Urinary bladder (tissue), 3 donors: ENCODE measurements at regions not wholly inside any gene's neighbourhood (a gene's known extent, or its start where the extent isn't known, plus 50 kb on each side); places are given as distances from the start of the nearest gene placed in this dataset.

Source experiments
- DNase-seq: peaks from one replicate; pipeline ENCODE4 v3.0.0-alpha.2; 2015; ENCODE audit errors: extremely low spot score
- H3K27ac ChIP-seq: one replicate; pipeline ENCODE4 v1.5.1; 2013; ENCODE audit warnings: low read depth, mild to moderate bottlenecking, moderate library complexity
- H3K36me3 ChIP-seq: one replicate; pipeline ENCODE4 v1.6.1; 2013; ENCODE audit warnings: mild to moderate bottlenecking, moderate library complexity; ENCODE audit not compliant: insufficient read depth
- H3K4me1 ChIP-seq: one replicate; pipeline ENCODE4 v1.6.1; 2013; ENCODE audit warnings: mild to moderate bottlenecking, moderate library complexity; ENCODE audit not compliant: insufficient read depth
- H3K4me3 ChIP-seq: one replicate; pipeline ENCODE4 v1.5.1; 2013; ENCODE audit warnings: low read depth, low read length
- WGBS: extraction: QIAGEN DNeasy Blood & Tissue Kit; methylation state at CpG from one replicate; pipeline ENCODE4 v1.1.7; 2013; 5-methylcytosine and 5-hydroxymethylcytosine counted together
- donor health status: healthy with polysubstance abuse.
- donor health status: healthy.

GRCh38 chr2:66281980-66282379 is 152.9 kb upstream of the MEIS1 start:
- Histone ChIP-seq H3K27ac (no peak overlapping the region), H3K36me3 (no peaks in the 10 kb centered on the region), H3K4me3 (no peak overlapping the region), H3K4me1 (no peaks in the 10 kb centered on the region)
- DNase-seq: no peak

DNA sequence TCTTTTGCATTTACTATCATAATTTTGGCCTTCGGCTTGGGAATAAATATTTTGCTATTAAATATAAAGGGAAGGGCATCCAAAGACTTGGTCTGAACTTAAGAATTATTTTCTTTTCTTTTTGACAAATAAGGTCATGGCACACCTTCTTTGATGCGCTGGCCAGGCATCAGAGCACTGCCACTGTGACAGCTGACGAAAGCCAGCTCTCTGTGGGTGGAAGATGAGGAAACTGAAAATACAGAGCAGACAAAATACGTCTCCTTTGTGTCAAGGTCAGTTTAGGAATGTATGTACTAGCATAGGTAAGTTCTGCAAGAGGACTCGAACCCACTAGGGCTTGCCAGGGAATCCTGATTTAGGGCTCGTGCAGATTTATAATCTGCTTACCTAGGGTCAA is 155.9 kb upstream of the MEIS1 start:
- no peak for DNase-seq
- WGBS: 89% methylated on average over 6 of the region's 6 CpGs
- Histone ChIP-seq H3K4me3 (no peak overlapping the region), H3K4me1 (no peaks in the 10 kb centered on the region), H3K36me3 (no peaks in the 10 kb centered on the region), H3K27ac (no peak overlapping the region)

DNA sequence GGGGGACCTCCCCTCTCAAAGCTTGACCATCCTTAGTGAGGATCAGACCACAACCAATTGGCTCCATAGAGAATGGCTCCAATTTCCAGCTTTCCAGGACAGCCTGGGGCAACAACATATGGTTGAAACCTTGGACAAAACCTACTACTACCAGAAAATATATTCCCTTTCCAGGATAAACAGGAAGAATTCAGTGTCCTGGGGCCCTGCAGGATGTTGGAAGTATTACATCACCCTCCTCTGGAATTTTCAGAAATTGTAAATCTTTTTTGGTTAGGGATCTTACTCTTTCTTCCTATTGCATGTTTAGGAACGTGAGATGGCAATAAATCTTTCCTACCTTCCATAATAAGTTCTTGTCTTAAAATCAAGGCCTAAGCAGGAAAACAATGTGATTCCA is 158.9 kb upstream of the MEIS1 start:
- Histone ChIP-seq H3K36me3 (no peaks in the 10 kb centered on the region), H3K4me1 (no peaks in the 10 kb centered on the region), H3K4me3 (no peak overlapping the region), H3K27ac (no peak overlapping the region)
- WGBS: 76% methylated on average over 1 of the region's 1 CpG
- DNase-seq: no peak

- no peaks in the 10 kb centered on the region for H3K36me3 ChIP-seq
- H3K4me3 ChIP-seq: no peak overlapping the region
- no peak overlapping the region for H3K27ac ChIP-seq
- H3K4me1 ChIP-seq: no peaks in the 10 kb centered on the region
- DNase-seq: no peak
- 61% methylated on average over 4 of the region's 4 CpGs for WGBS
Observed at GRCh38 chr2:66273933-66274490, 160.9 kb upstream of the MEIS1 start.

- Histone ChIP-seq H3K4me3 (no peak overlapping the region), H3K36me3 (no peaks in the 10 kb centered on the region), H3K4me1 (no peaks in the 10 kb centered on the region), H3K27ac (no peak overlapping the region)
- no peak for DNase-seq
- WGBS: 92% methylated on average over 6 of the region's 6 CpGs
Observed at GRCh38 chr2:66272751-66273150, 162.2 kb upstream of the MEIS1 start.

- no peaks in the 10 kb centered on the region for H3K4me1 ChIP-seq
- H3K4me3 ChIP-seq: no peak overlapping the region
- H3K36me3 ChIP-seq: no peaks in the 10 kb centered on the region
- no peak overlapping the region for H3K27ac ChIP-seq
- WGBS: 72% methylated on average over 2 of the region's 2 CpGs
- no peak for DNase-seq
Observed at GRCh38 chr2:66271777-66272176, 163.1 kb upstream of the MEIS1 start.

- Histone ChIP-seq H3K4me1 (no peaks in the 10 kb centered on the region), H3K36me3 (no peaks in the 10 kb centered on the region), H3K4me3 (no peak overlapping the region), H3K27ac (no peak overlapping the region)
- DNase-seq: no peak
- 96% methylated on average over 1 of the region's 1 CpG for WGBS
Observed at GRCh38 chr2:66270247-66270646, 164.7 kb upstream of the MEIS1 start.

DNA sequence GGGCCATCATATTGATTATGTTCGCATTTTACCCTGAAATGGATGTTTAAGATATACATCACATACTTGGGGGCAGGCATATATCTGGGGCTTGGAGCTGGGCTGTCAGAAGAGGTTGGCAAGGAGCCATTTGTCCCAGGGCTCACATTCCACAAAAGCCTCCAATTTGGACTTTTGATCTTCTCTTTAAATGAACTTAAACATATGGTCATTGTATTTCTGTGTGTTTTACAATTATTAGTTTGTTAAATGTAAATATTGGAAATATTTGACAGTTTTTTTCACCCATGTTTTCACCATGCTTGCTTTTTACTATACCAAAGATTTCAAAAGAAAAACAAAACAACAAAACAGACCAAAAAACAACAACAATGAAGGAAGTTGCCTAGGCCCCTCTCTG is 165.8 kb upstream of the MEIS1 start:
- DNase-seq: no peak
- Histone ChIP-seq H3K4me1 (no peaks in the 10 kb centered on the region), H3K27ac (no peak overlapping the region), H3K4me3 (no peak overlapping the region), H3K36me3 (no peaks in the 10 kb centered on the region)
- 94% methylated on average over 1 of the region's 1 CpG for WGBS

- Histone ChIP-seq H3K36me3 (no peaks in the 10 kb centered on the region), H3K4me3 (no peak overlapping the region), H3K4me1 (no peaks in the 10 kb centered on the region), H3K27ac (no peak overlapping the region)
- DNase-seq: no peak
Observed at GRCh38 chr2:66268756-66269155, 166.2 kb upstream of the MEIS1 start.

- no peak for DNase-seq
- H3K4me3 ChIP-seq: no peak overlapping the region
- no peaks in the 10 kb centered on the region for H3K4me1 ChIP-seq
- 89% methylated on average over 3 of the region's 3 CpGs for WGBS
- no peak overlapping the region for H3K27ac ChIP-seq
- H3K36me3 ChIP-seq: no peaks in the 10 kb centered on the region
Observed at GRCh38 chr2:66264354-66264753, 170.6 kb upstream of the MEIS1 start.

GRCh38 chr2:66255867-66256266 is 179.1 kb upstream of the MEIS1 start:
- H3K36me3 ChIP-seq: no peaks in the 10 kb centered on the region
- H3K27ac ChIP-seq: no peak overlapping the region
- WGBS: 81% methylated on average over 3 of the region's 3 CpGs
- DNase-seq: no peak
- no peak overlapping the region for H3K4me3 ChIP-seq
- no peaks in the 10 kb centered on the region for H3K4me1 ChIP-seq

- DNase-seq: no peak
- no peaks in the 10 kb centered on the region for H3K4me1 ChIP-seq
- H3K36me3 ChIP-seq: no peaks in the 10 kb centered on the region
- no peak overlapping the region for H3K4me3 ChIP-seq
- H3K27ac ChIP-seq: no peak overlapping the region
Observed at GRCh38 chr2:66255136-66255535, 179.8 kb upstream of the MEIS1 start.

GRCh38 chr2:66253066-66253465 is 181.9 kb upstream of the MEIS1 start:
- no peak overlapping the region for H3K27ac ChIP-seq
- no peaks in the 10 kb centered on the region for H3K4me1 ChIP-seq
- no peak for DNase-seq
- H3K36me3 ChIP-seq: no peaks in the 10 kb centered on the region
- WGBS: 40% methylated on average over 2 of the region's 2 CpGs
- no peak overlapping the region for H3K4me3 ChIP-seq

DNA sequence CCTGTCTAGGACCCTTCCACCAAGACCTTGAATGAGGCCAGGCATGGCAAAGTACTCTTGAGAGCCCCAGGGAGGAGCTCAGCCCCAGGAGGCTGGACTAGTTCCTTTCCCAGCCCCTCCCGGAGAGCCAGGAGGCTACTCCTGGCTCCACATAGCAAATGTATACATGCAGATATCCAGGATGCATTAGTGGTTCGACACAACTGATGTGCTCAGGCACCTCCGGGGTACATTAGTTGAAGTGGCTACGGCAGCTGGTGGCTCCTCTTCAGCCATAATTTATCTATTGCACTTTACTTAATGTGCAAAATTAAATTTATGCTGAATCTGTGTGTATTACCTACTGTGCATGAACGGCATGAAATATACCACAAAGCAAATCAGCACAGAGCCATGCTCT is 182.8 kb upstream of the MEIS1 start:
- Histone ChIP-seq H3K27ac (no peak overlapping the region), H3K4me3 (no peak overlapping the region), H3K4me1 (no peaks in the 10 kb centered on the region), H3K36me3 (no peaks in the 10 kb centered on the region)
- no peak for DNase-seq
- 82% methylated on average over 5 of the region's 5 CpGs for WGBS

DNA sequence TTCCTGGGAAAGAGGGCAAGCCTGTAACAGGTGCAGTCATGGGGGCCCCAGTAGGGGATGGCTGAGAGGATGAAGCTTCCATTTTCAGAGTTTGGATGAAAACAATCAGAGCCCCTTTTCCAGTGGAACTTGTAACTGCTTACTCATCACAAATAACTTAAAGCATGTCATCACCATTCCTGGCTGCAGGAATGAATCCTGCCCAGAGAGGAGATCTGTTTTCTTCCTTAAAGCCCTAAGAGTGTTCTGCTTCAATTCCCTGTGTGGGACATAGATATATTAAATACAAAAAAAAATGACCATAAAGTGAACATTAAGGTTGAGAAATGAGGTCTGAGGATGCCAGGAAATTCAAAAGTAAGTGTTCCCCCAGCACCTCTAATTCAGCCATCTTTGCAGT is 183.4 kb upstream of the MEIS1 start:
- Histone ChIP-seq H3K36me3 (no peaks in the 10 kb centered on the region), H3K4me3 (no peak overlapping the region), H3K27ac (no peak overlapping the region), H3K4me1 (no peaks in the 10 kb centered on the region)
- no peak for DNase-seq
